ENCODE measurements at regions not wholly inside any gene's neighbourhood (a gene's known extent, or its start where the extent isn't known, plus 50 kb on each side); places are given as distances from the start of the nearest gene placed in this dataset.

GRCh38 chr16:52372313-52372712 is 174.6 kb downstream of the TOX3 start:
- no peak for TF ChIP-seq CTCF (IDR thresholded peaks at IDR 0.05; ENCODE audit: low read depth, low read length, missing control alignments)
- no peak for DNase-seq (ENCODE audit: extremely low read depth, low read depth)
- no peak overlapping the region for H3K4me3 ChIP-seq (replicated peaks; ENCODE audit: low read depth, low read length)

GRCh38 chr16:52368859-52369258 is 178.1 kb downstream of the TOX3 start:
- H3K4me3 ChIP-seq (replicated peaks; ENCODE audit: low read depth, low read length), result no peak overlapping the region
- TF ChIP-seq CTCF (IDR thresholded peaks at IDR 0.05; ENCODE audit: low read depth, low read length, missing control alignments), result no peak
- DNase-seq (ENCODE audit: extremely low read depth, low read depth), result no peak

GRCh38 chr16:52367821-52368220 is 179.1 kb downstream of the TOX3 start:
- TF ChIP-seq CTCF (IDR thresholded peaks at IDR 0.05; ENCODE audit: low read depth, low read length, missing control alignments), result no peak
- DNase-seq (ENCODE audit: extremely low read depth, low read depth), result no peak
- H3K4me3 ChIP-seq (replicated peaks; ENCODE audit: low read depth, low read length), result no peak overlapping the region

- no peak for TF ChIP-seq CTCF (IDR thresholded peaks at IDR 0.05; ENCODE audit: low read depth, low read length, missing control alignments)
- no peak for DNase-seq (ENCODE audit: extremely low read depth, low read depth)
- H3K4me3 ChIP-seq (replicated peaks; ENCODE audit: low read depth, low read length), result no peak overlapping the region
Measured at GRCh38 chr16:52366983-52367382, 180.0 kb downstream of the TOX3 start.

- TF ChIP-seq CTCF (IDR thresholded peaks at IDR 0.05; ENCODE audit: low read depth, low read length, missing control alignments), result no peak
- H3K4me3 ChIP-seq (replicated peaks; ENCODE audit: low read depth, low read length), result no peak overlapping the region
- no peak for DNase-seq (ENCODE audit: extremely low read depth, low read depth)
Measured at GRCh38 chr16:52364500-52364899, 182.4 kb downstream of the TOX3 start.

GRCh38 chr16:52363082-52363481 is 183.9 kb downstream of the TOX3 start:
- no peak for DNase-seq (ENCODE audit: extremely low read depth, low read depth)
- no peak for TF ChIP-seq CTCF (IDR thresholded peaks at IDR 0.05; ENCODE audit: low read depth, low read length, missing control alignments)
- no peak overlapping the region for H3K4me3 ChIP-seq (replicated peaks; ENCODE audit: low read depth, low read length)

GRCh38 chr16:52357711-52358110 is 189.2 kb downstream of the TOX3 start:
- H3K4me3 ChIP-seq (replicated peaks; ENCODE audit: low read depth, low read length), result no peak overlapping the region
- TF ChIP-seq CTCF (IDR thresholded peaks at IDR 0.05; ENCODE audit: low read depth, low read length, missing control alignments), result no peak
- no peak for DNase-seq (ENCODE audit: extremely low read depth, low read depth)

All from HFF-Myc (cell line).